ENCODE measurements at regions not wholly inside any gene's neighbourhood (a gene's known extent, or its start where the extent isn't known, plus 50 kb on each side); places are given as distances from the start of the nearest gene placed in this dataset.

GRCh38 chr3:154050766-154051165 is 70.4 kb upstream of the ARHGEF26 start:
- H3K4me3 Mint-ChIP-seq, result no peak overlapping the region
- H3K36me3 Mint-ChIP-seq, result no peaks in the 10 kb centered on the region
- no peaks in the 10 kb centered on the region for H3K4me1 Mint-ChIP-seq
- peaks cover 4% of the 10 kb centered on the region for H3K9me3 Mint-ChIP-seq
- no peak for ATAC-seq
- H3K27ac Mint-ChIP-seq, result no peak overlapping the region
- no peaks in the 10 kb centered on the region for H3K27me3 Mint-ChIP-seq

GRCh38 chr3:154059833-154060232 is 61.4 kb upstream of the ARHGEF26 start:
- H3K4me3 Mint-ChIP-seq, result no peak overlapping the region
- ATAC-seq, result no peak
- no peaks in the 10 kb centered on the region for H3K9me3 Mint-ChIP-seq
- no peaks in the 10 kb centered on the region for H3K27me3 Mint-ChIP-seq
- H3K4me1 Mint-ChIP-seq, result no peaks in the 10 kb centered on the region
- no peak overlapping the region for H3K27ac Mint-ChIP-seq
- H3K36me3 Mint-ChIP-seq, result no peaks in the 10 kb centered on the region

- no peaks in the 10 kb centered on the region for H3K36me3 Mint-ChIP-seq
- H3K27ac Mint-ChIP-seq, result no peak overlapping the region
- H3K9me3 Mint-ChIP-seq, result no peaks in the 10 kb centered on the region
- ATAC-seq, result no peak
- no peaks in the 10 kb centered on the region for H3K27me3 Mint-ChIP-seq
- no peaks in the 10 kb centered on the region for H3K4me1 Mint-ChIP-seq
- H3K4me3 Mint-ChIP-seq, result no peak overlapping the region
Observed at GRCh38 chr3:154060238-154061000, 60.8 kb upstream of the ARHGEF26 start.

GRCh38 chr3:154061001-154061370 is 60.2 kb upstream of the ARHGEF26 start:
- no peaks in the 10 kb centered on the region for H3K4me1 Mint-ChIP-seq
- H3K4me3 Mint-ChIP-seq, result no peak overlapping the region
- H3K9me3 Mint-ChIP-seq, result no peaks in the 10 kb centered on the region
- no peaks in the 10 kb centered on the region for H3K36me3 Mint-ChIP-seq
- no peaks in the 10 kb centered on the region for H3K27me3 Mint-ChIP-seq
- H3K27ac Mint-ChIP-seq, result no peak overlapping the region
- ATAC-seq, result no peak

GRCh38 chr3:154062513-154062912 is 58.7 kb upstream of the ARHGEF26 start:
- Mint-ChIP-seq H3K4me3 (no peak overlapping the region), H3K4me1 (no peaks in the 10 kb centered on the region), H3K36me3 (no peaks in the 10 kb centered on the region), H3K27ac (no peak overlapping the region), H3K27me3 (no peaks in the 10 kb centered on the region), H3K9me3 (no peaks in the 10 kb centered on the region)
- no peak for ATAC-seq

- Mint-ChIP-seq H3K36me3 (no peaks in the 10 kb centered on the region), H3K27me3 (no peaks in the 10 kb centered on the region), H3K27ac (no peak overlapping the region), H3K4me1 (no peaks in the 10 kb centered on the region), H3K4me3 (no peak overlapping the region), H3K9me3 (no peaks in the 10 kb centered on the region)
- no peak for ATAC-seq
Observed at GRCh38 chr3:154071146-154071545, 50.0 kb upstream of the ARHGEF26 start.
